Panc1 (cell line): ENCODE measurements at regions not wholly inside any gene's neighbourhood (a gene's known extent, or its start where the extent isn't known, plus 50 kb on each side); places are given as distances from the start of the nearest gene placed in this dataset.

Experiments
- ATAC-seq: fragments of 200-7000 bp; cut with Tn5 transposase; 2 replicates; pipeline ENCODE4 v1.9.1; 2020; ENCODE audit warnings: mild to moderate bottlenecking, moderate library complexity
- BruUV-seq: library from RNA; stranded (reverse); fragments of 400-500 nt; replicated peaks from 2 replicates; lab custom pipeline; 2021; lab: Mats Ljungman, UMichigan
- CTCF ChIA-PET: fragments of 300-600 bp; sonication (Branson Sonifier 250); formaldehyde crosslinking; loops from one replicate; lab custom pipeline; 2022; ENCODE audit warnings: antibody characterized with exemption; lab: Charles Lee
- POLR2A ChIA-PET: fragments of 300-600 bp; sonication (Branson Sonifier 250); formaldehyde crosslinking; loops from one replicate; lab custom pipeline; 2022; ENCODE audit warnings: antibody characterized with exemption; lab: Charles Lee
- DNase-seq: peaks from one replicate; pipeline ENCODE4 v3.0.0-alpha.2; 2010; ENCODE audit warnings: low read depth, low spot score
- H3K27ac ChIP-seq: 2 replicates; pipeline ENCODE4 v1.5.1; 2011; ENCODE audit warnings: mild to moderate bottlenecking, low read length, inconsistent platforms
- H3K27me3 ChIP-seq: fragments of 200-500 bp; sonication (Bioruptor generic); 2 replicates; pipeline ENCODE4 v1.6.0; 2014; ENCODE audit warnings: low read length, inconsistent platforms; ENCODE audit not compliant: control insufficient read depth, insufficient read depth
- H3K36me3 ChIP-seq: fragments of 200-500 bp; sonication (Bioruptor generic); 2 replicates; pipeline ENCODE4 v1.5.1; 2014; ENCODE audit warnings: inconsistent platforms, mild to moderate bottlenecking, low read length, moderate library complexity; ENCODE audit not compliant: control insufficient read depth, insufficient read depth
- H3K4me1 ChIP-seq: 2 replicates; pipeline ENCODE4 v1.5.1; 2011; ENCODE audit warnings: inconsistent platforms, mild to moderate bottlenecking, low read length, moderate library complexity; ENCODE audit not compliant: control insufficient read depth, insufficient read depth
- H3K4me3 ChIP-seq, 2 experiments: 2 replicates each; pipeline ENCODE4 v1.5.1; 2011 to 2012; ENCODE audit warnings: low read depth in 2 of 2, low read length in 2 of 2, mild to moderate bottlenecking in 2 of 2, inconsistent platforms in 1 of 2, moderate library complexity in 1 of 2
- H3K9me3 ChIP-seq: fragments of 200-500 bp; sonication (Bioruptor generic); 2 replicates; pipeline ENCODE4 v1.5.1; 2014; ENCODE audit warnings: low read depth, mild to moderate bottlenecking, inconsistent platforms, low read length, moderate library complexity; ENCODE audit not compliant: control insufficient read depth, insufficient read depth
- CTCF ChIP-seq: fragments of 450-650 bp; IDR thresholded peaks from 2 replicates; pipeline ENCODE4 v1.5.1; 2017; ENCODE audit warnings: mild to moderate bottlenecking
- POLR2AphosphoS5 ChIP-seq: IDR thresholded peaks from 2 replicates; pipeline ENCODE4 v1.6.1; 2012; ENCODE audit warnings: mild to moderate bottlenecking, low read depth, low read length, moderate library complexity
- REST ChIP-seq, 2 experiments: IDR thresholded peaks; 2 replicates each; pipeline ENCODE4 v1.6.1; 2011 to 2012; ENCODE audit warnings: low read depth in 2 of 2, control low read depth in 1 of 2, low read length in 1 of 2, mild to moderate bottlenecking in 1 of 2, moderate library complexity in 1 of 2; ENCODE audit not compliant: insufficient read depth in 1 of 2
- SIN3A ChIP-seq: IDR thresholded peaks from 2 replicates; pipeline ENCODE4 v1.6.1; 2012; ENCODE audit warnings: low read depth, mild to moderate bottlenecking, low read length, moderate library complexity, borderline replicate concordance; ENCODE audit not compliant: insufficient read depth
- TCF7L2 ChIP-seq: IDR thresholded peaks from 2 replicates; pipeline ENCODE4 v1.6.1; 2011; ENCODE audit warnings: mild to moderate bottlenecking, low read depth, low read length, inconsistent platforms
- in situ Hi-C: cut with HindIII; loops from 2 replicates; pipeline ENCODE4 v1.10.0; 2016; ENCODE audit warnings: low sequenced_read_pairs, low pct_unique_long_range_greater_than_20kb
- intact Hi-C: fragments of 100-400 bp; cut with micrococcal nuclease; formaldehyde crosslinking; loops from one replicate; pipeline ENCODE4 v1.10.0; 2022; ENCODE audit not compliant: unreplicated experiment

GRCh38 chr5:135273212-135273611, 125.8 kb downstream of the MACROH2A1 start:
- no peaks in the 10 kb centered on the region for H3K36me3 ChIP-seq
- no TSS peak for BruUV-seq
- ATAC-seq (peak; percentile 54), DNase-seq (no peak)
- H3K9me3 ChIP-seq: no peaks in the 10 kb centered on the region
- H3K4me1 ChIP-seq: no peaks in the 10 kb centered on the region
- no peaks in the 10 kb centered on the region for H3K27me3 ChIP-seq
- CTCF ChIA-PET: interaction anchor here (0.6 kb wide), 1 partner anchor 424 kb away, joined by 4 read pairs; no protein-coding TSS in a partner anchor
- POLR2A ChIA-PET: no interaction called here
- in situ Hi-C loops (no loop called here), intact Hi-C loops (no loop called here)
- TF ChIP-seq CTCF (no peak), TCF7L2 (no peak), REST (IDR thresholded peaks at IDR 0.05; ENCODE audit: insufficient read depth in 1 of 2, low read depth in 2 of 2, low read length in 1 of 2) (no peak), SIN3A (no peak), POLR2AphosphoS5 (no peak)
- H3K27ac ChIP-seq: no peak overlapping the region
- no peak overlapping the region for H3K4me3 ChIP-seq

DNA sequence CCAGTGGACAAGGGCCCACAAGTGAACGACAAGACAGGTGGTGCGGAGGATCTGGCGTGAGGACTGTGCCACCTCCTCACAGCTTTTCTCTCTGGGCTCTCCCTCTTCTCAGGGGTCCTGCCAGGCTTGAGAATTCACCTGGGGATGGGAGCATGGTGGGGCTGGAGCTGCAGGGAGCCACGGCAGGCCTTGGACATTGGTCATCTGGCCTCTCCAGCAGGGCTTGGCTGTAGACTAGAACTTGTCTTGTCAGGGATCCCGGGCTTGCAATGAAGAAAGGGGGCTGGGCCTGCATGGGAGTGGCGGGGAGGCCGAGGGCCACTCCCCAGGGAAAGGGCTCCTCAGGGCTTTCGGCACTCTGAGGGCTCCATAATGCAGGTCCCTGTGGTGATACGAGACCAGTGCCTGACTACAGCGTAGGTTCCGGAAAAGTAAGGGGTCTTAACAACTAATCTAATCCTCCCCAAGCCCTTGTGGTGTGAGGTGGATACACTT, 126.7 kb downstream of the MACROH2A1 start:
- Histone ChIP-seq H3K27me3 (no peaks in the 10 kb centered on the region), H3K9me3 (no peaks in the 10 kb centered on the region), H3K4me3 (no peak overlapping the region), H3K4me1 (no peaks in the 10 kb centered on the region), H3K36me3 (no peaks in the 10 kb centered on the region), H3K27ac (no peak overlapping the region)
- POLR2A ChIA-PET: no interaction called here
- ATAC-seq (no peak), DNase-seq (no peak)
- CTCF ChIA-PET: no interaction called here
- intact Hi-C loops: no loop called here
- no TSS peak for BruUV-seq
- no peak for TF ChIP-seq TCF7L2
- TF ChIP-seq CTCF: no peak
- TF ChIP-seq SIN3A: no peak
- in situ Hi-C loops: no loop called here
